GM18867 (cell line): ENCODE measurements at regions not wholly inside any gene's neighbourhood (a gene's known extent, or its start where the extent isn't known, plus 50 kb on each side); places are given as distances from the start of the nearest gene placed in this dataset.

ENCODE experiments used
- ATAC-seq: cut with Tn5 transposase; IDR thresholded peaks from one replicate; pipeline ENCODE4 v1.9.1; 2021; ENCODE audit warnings: mild to moderate bottlenecking, moderate library complexity; ENCODE audit not compliant: unreplicated experiment

DNA sequence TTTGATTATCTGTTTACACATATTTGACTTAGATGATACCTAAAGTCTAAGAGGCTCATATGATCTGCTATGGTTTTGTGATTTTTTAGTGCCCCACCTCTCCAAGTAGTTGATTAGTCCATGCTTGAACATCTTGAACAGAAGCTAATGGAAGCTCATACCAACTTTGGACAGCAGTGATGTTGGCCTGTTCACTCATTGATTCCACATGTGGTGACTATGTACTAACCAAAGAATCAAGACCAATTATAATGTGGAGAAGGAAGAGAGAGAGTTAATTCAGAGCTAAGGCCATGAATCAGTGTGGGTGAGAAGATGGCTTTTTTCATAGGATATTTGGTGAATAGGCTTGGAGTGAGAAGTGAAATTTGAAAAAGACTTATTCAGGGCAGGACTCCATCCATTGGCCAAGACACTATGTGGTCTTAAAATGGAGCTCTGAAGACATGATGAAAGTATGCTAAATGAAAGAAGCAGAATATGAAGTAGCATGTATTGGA is 178.3 kb upstream of the TWIST2 start:
- ATAC-seq = no peak

GRCh38 chr2:238670111-238670585 is 177.7 kb upstream of the TWIST2 start:
- no peak for ATAC-seq

- ATAC-seq = no peak
Measured at GRCh38 chr2:238682536-238682935, 165.3 kb upstream of the TWIST2 start.

DNA sequence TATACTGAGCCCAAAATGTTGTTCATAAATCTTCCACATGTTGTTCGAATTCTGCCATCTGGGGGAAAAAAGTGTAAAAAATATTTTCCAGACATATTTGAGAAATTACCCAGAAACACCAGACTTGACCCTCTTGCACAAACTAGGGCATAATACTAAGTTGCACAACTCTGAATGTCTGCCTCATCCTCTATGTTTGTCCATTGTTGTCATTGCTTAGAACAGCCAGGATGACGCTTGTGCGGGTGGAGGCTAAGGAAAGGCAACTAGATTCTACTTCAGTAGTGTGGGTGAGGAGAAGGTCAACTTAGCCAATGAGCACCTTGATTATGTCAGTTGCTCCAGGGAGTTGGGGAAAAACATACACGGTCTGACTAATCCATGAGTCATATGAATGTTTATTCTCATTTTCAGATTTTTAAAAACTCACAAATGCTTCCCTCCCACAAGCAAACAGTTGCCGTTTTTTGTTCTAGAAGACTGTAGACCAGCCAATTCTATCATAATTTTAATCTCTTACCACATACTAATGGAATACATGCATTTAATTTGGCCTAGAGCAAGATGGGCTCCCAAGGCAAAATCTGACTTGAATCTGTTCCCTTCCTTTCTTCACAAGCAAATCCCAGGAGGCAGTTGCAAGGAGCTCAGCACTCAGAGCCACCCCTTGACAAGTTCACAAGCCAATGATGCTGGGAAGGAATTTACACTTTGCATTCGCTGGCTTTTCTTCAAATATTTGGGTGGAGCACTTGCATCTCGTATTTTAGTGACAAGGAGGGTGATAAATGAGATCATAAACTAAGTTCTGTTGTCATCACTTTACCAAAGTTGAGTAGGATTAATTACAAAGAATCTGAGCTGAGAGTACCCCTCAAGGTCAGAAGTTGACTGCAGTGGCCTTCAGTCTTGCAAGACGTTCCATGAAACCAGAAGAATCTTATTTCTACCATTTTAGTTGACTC is 163.2 kb upstream of the TWIST2 start:
- no peak for ATAC-seq

- ATAC-seq = no peak
Measured at GRCh38 chr2:238685327-238685709, 162.6 kb upstream of the TWIST2 start.

DNA sequence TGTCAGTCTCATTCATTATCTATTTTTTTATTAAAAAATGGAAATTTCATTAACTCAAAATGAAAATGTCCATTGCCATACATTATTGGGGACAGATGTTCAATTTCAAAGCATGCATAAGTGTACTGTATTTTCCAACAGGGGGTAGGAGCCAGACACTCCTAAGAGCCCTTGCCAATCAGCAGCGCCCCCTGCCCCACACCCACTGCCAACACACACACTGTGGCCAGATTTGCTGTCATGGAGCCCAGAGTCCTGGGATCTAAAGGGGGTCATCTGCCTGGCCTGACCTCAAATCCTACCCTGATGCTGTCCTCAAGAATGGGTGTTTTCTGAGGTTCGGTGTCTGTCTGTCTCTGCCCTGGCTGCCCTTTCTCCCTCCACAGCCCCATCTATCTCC is 162.2 kb upstream of the TWIST2 start:
- no peak for ATAC-seq

DNA sequence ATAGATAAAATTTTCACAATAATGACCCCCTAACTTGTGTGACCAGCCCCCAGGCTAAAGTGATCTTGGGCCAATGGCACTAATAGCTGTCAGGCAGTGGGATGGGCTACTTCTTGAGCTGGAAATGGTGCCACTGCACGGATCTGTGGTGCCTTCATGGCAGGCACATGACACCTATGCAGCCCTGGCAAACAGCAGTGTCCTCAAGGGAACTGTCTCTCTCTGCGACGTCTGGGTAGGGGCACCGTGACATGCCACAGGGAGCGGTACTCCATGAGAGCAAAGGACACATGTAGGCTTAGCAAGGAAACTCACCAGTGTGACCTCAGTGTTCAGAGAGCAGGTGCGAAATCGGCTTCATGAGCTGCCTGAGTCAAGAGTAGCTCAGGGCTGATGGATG is 161.7 kb upstream of the TWIST2 start:
- ATAC-seq = no peak

- no peak for ATAC-seq
Measured at GRCh38 chr2:238688193-238689153, 159.4 kb upstream of the TWIST2 start.

- no peak for ATAC-seq
Measured at GRCh38 chr2:238689331-238689730, 158.6 kb upstream of the TWIST2 start.

GRCh38 chr2:238689871-238690389 is 158.0 kb upstream of the TWIST2 start:
- no peak for ATAC-seq

DNA sequence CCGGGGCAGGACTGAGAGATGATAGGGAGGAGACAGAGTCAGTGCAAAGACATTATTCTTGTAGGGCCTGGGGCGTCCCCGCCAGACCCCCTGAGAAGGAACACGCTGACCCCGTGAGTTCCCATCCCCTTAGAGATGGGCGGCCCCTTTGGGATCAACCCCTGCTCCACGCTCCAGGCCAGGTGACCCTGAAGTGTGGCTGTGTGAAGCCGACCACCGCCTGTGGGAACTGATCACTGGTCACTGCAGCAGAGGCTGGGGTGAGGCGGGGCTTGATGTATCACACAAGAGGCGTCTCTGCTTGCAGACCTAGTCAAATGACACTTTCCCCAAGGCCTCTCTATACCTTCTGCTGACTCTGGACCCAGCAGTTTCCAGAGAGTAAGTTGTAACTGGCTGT is 157.4 kb upstream of the TWIST2 start:
- no peak for ATAC-seq

DNA sequence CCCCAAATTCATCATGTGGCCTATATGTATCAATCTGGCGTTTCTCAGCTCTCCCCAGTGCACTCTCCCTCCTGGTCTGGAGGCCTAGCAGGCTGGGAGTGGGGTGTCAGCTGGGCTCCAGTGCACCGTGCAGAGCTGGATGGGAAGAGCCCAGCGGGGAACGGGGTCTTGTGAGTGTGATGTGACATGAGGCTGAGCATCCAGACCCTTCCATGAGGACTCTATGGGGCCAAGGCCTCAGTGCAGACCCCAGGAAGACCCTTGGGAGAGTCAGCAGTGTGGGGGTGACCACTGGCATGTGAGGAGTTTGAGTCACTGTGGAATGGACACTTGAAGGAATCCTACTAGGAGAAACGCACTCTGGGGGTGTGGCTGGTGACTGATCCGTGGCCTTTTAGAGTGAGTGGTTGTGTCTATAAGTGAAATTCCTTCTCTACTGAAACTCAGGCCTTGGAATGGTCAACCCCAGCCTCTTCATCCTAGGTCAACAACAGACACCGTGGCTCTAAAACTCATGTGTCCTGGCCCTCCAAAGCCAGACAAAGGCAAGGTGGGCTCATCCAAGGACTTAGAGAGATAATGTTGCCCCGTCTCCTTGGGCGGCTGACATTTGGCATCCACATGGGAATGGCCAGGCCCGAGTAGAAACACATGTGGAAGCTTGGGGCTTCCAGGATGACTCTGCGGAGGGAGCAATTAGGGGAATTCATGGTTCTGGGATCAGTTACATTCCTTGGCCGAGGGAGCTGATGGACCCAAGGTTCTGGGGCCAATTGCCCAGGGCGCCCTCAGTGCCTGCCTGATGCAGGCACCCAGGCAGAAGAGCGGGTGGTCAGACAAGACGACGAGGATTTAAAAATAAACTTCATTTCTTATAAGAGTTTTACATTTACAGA is 156.0 kb upstream of the TWIST2 start:
- ATAC-seq = no peak

DNA sequence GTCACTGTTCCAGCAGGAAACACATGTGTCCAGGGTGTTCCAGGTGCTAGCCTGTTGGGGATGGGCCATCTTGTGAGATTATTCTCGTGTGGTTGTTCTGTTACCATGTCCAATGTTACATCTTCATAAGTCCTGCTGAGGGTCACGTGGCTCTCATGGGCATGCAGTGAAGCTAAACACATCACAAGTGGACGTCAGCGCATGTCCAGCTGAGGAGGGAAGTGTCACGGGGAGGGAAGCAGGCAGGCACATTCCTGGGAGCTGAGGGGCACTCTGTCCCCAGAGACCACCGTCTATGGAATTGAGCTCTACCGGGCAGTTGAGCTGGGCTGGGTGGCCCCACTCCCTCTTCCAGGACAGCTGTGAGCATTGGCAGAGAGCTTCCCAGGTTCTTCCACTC is 155.3 kb upstream of the TWIST2 start:
- ATAC-seq = no peak

GRCh38 chr2:238693337-238694093 is 154.4 kb upstream of the TWIST2 start:
- no peak for ATAC-seq

- ATAC-seq = no peak
Measured at GRCh38 chr2:238694136-238694755, 153.6 kb upstream of the TWIST2 start.

DNA sequence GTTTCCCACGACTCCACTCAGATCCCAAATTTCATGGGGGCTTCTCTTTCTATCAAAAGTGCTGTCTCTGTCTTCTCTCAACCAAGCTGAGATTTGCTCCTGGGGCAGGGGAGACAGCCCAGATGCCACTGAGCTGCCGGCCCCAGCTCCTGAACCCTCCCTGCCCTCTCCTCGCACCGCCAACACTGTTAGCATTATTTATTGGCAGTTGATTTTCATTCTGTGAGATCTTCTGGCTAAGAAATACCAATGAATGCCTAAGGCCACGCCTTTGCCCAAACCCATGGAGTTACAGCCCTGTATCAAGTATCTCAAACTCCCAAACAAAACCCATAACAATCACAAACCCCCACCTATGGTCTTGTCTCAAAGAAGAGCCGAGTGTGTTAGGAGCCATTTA is 153.0 kb upstream of the TWIST2 start:
- no peak for ATAC-seq

DNA sequence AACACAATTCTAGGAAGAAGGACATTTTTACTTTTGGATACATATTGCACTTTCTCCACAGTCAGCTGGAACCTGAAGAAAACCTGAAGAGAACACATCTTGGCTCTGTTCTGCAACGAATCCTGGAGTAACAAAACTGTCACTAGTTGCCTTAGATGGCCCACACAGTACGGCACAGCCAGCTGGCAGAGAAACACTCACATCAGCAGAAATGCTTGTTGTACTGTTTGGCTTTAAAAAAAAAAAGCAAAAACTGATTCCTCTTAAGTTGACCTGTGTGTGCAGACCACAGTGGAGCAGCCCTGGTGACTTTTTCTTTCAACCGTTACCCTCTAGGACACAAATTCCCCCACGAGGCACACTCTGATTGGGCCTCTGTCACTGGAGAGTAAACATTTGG is 152.3 kb upstream of the TWIST2 start:
- no peak for ATAC-seq

DNA sequence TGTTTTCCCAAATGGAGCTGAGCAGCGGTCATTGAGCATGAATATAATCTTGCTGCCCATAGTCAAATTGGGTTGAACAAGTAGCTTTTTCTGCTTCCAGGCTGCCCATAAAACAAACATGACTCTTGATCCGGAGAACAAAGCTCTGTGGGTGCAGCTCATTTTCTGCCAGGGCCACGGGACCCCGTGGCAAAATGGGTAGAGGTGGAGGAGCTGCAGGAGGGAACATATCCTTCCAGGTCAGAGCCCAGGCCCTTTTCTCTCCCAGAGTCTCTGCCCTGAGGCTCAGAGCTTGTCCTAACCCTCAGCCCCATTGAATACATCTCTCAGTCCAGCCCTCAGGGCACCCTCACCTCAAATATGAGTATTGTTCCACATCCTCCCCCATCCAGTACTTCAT is 151.6 kb upstream of the TWIST2 start:
- no peak for ATAC-seq

DNA sequence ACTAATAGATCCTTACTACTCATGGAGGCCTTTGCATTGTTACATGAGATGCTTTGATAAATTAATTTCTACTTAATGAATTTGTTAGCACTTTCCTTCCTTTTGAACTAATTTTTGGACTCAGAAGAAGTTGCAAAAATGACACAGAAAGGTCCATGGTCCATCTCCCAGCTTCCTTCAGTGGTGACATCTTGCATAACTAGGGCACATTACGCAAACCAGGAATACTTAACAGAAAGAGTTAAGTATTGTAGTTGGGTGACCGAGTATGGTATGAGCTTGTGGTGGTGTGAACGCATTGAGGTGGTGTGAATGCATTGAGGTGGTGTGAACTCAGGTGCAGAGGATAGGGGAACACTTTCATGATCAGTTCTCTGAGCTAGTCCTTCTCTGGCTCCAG is 151.1 kb upstream of the TWIST2 start:
- no peak for ATAC-seq
